ENCODE measurements at regions not wholly inside any gene's neighbourhood (a gene's known extent, or its start where the extent isn't known, plus 50 kb on each side); places are given as distances from the start of the nearest gene placed in this dataset.

- H3K9me3 ChIP-seq: no peaks in the 10 kb centered on the region
- 94 to 96% methylated on average over 4 to 5 of the region's 5 CpGs for WGBS, 2 donors (ENCODE audit: low coverage in 1 of 2)
- H3K4me1 ChIP-seq: peaks cover 0 to 30% (median 25%) of the 10 kb centered on the region in 4 donors
- in situ Hi-C loops (cut with MboI; ENCODE audit: low pct_ligation_motif_present in 1 of 4, low pct_unique_long_range_greater_than_20kb in 1 of 4, low sequenced_read_pairs in 3 of 4): no loop called here
- no peaks in the 10 kb centered on the region for H3K36me3 ChIP-seq
- no peaks in the 10 kb centered on the region for H3K27me3 ChIP-seq
- intact Hi-C loops (cut with DNase I; ENCODE audit: low total_unique reads): loop anchor here (10.0 kb wide), 1 partner anchor 71 kb away; no protein-coding TSS in a partner anchor
- no peak for TF ChIP-seq CTCF (IDR thresholded peaks at IDR 0.05)
- TF ChIP-seq EP300 (IDR thresholded peaks at IDR 0.05; ENCODE audit: low read depth): no peak
- no peak for TF ChIP-seq POLR2A (IDR thresholded peaks at IDR 0.05)
- H3K27ac ChIP-seq: no peak overlapping the region
- no peak overlapping the region for H3K4me3 ChIP-seq
- no peak for DNase-seq
Observed at GRCh38 chr1:67574221-67574620, 110.8 kb upstream of the GADD45A start.

- intact Hi-C loops (cut with DNase I; ENCODE audit: low total_unique reads): loop anchor here (10.0 kb wide), 1 partner anchor 69 kb away; no protein-coding TSS in a partner anchor
- no peak overlapping the region for H3K27ac ChIP-seq
Observed at GRCh38 chr1:67575861-67576260, 109.1 kb upstream of the GADD45A start.

DNA sequence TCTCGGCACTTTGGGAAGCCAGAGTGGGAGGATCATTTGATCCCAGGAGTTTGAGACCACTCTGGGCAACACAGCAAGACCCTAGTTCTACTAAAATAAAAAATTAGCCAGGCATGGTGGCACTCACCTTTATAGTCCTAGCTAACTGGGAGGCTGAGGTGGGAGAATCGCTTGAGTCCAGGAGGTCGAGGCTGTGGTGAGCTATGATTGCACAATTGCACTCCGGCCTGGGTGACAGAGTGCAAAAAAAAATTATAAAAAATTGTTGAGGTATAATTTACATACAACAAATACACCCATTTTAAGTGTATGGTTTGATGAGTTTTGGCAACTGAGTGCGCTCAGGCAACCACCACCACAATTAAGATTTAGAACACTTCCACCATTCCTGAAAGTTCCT, 108.5 kb upstream of the GADD45A start:
- Histone ChIP-seq H3K27me3 (no peaks in the 10 kb centered on the region), H3K4me1 (peaks cover 0 to 22% (median 21%) of the 10 kb centered on the region in 4 donors), H3K27ac (no peak overlapping the region), H3K4me3 (no peak overlapping the region), H3K36me3 (no peaks in the 10 kb centered on the region), H3K9me3 (no peaks in the 10 kb centered on the region)
- in situ Hi-C loops (cut with MboI; ENCODE audit: low pct_ligation_motif_present in 1 of 4, low pct_unique_long_range_greater_than_20kb in 1 of 4, low sequenced_read_pairs in 3 of 4): no loop called here
- TF ChIP-seq POLR2AphosphoS5 (IDR thresholded peaks at IDR 0.05) (no peak), POLR2A (IDR thresholded peaks at IDR 0.05) (no peak), EP300 (IDR thresholded peaks at IDR 0.05; ENCODE audit: low read depth) (no peak), CTCF (IDR thresholded peaks at IDR 0.05) (no peak)
- no peak for DNase-seq
- intact Hi-C loops (cut with DNase I; ENCODE audit: low total_unique reads): loop anchor here (10.0 kb wide), 1 partner anchor 68 kb away; no protein-coding TSS in a partner anchor
- WGBS, 2 donors (ENCODE audit: low coverage in 1 of 2): 91 to 100% methylated on average over 1 to 5 of the region's 5 CpGs

More at GRCh38 chr1:67575861-67576260, 109.1 kb upstream of the GADD45A start:
- Histone ChIP-seq H3K4me3 (no peak overlapping the region), H3K4me1 (peaks cover 0 to 28% (median 25%) of the 10 kb centered on the region in 4 donors), H3K27me3 (no peaks in the 10 kb centered on the region), H3K36me3 (no peaks in the 10 kb centered on the region), H3K9me3 (no peaks in the 10 kb centered on the region)
- WGBS, 2 donors (ENCODE audit: low coverage in 1 of 2): 84% methylated on average over 2 of the region's 2 CpGs; no CpG with 5 or more reads in 1 of the 2 donors
- DNase-seq: no peak
- no peak for TF ChIP-seq EP300 (IDR thresholded peaks at IDR 0.05; ENCODE audit: low read depth)
- in situ Hi-C loops (cut with MboI; ENCODE audit: low pct_ligation_motif_present in 1 of 4, low pct_unique_long_range_greater_than_20kb in 1 of 4, low sequenced_read_pairs in 3 of 4): no loop called here

- no peak overlapping the region for H3K4me3 ChIP-seq
- intact Hi-C loops (cut with DNase I; ENCODE audit: low total_unique reads) (loop anchor here (10.0 kb wide), 1 partner anchor 67 kb away; no protein-coding TSS in a partner anchor), in situ Hi-C loops (cut with MboI; ENCODE audit: low pct_ligation_motif_present in 1 of 4, low pct_unique_long_range_greater_than_20kb in 1 of 4, low sequenced_read_pairs in 3 of 4) (no loop called here)
- no peaks in the 10 kb centered on the region for H3K9me3 ChIP-seq
- TF ChIP-seq CTCF (IDR thresholded peaks at IDR 0.05) (no peak), EP300 (IDR thresholded peaks at IDR 0.05; ENCODE audit: low read depth) (no peak), POLR2AphosphoS5 (IDR thresholded peaks at IDR 0.05) (no peak), POLR2A (IDR thresholded peaks at IDR 0.05) (no peak)
- H3K4me1 ChIP-seq: peaks cover 0 to 10% (median 9%) of the 10 kb centered on the region in 4 donors
- no peaks in the 10 kb centered on the region for H3K27me3 ChIP-seq
- WGBS, 2 donors (ENCODE audit: low coverage in 1 of 2): 89 to 96% methylated on average over 3 of the region's 3 CpGs
- H3K27ac ChIP-seq: no peak overlapping the region
- H3K36me3 ChIP-seq: no peaks in the 10 kb centered on the region
- no peak for DNase-seq
Observed at GRCh38 chr1:67577646-67578045, 107.4 kb upstream of the GADD45A start.

All from transverse colon (tissue), 4 donors.